ENCODE measurements at regions not wholly inside any gene's neighbourhood (a gene's known extent, or its start where the extent isn't known, plus 50 kb on each side); places are given as distances from the start of the nearest gene placed in this dataset.

DNA sequence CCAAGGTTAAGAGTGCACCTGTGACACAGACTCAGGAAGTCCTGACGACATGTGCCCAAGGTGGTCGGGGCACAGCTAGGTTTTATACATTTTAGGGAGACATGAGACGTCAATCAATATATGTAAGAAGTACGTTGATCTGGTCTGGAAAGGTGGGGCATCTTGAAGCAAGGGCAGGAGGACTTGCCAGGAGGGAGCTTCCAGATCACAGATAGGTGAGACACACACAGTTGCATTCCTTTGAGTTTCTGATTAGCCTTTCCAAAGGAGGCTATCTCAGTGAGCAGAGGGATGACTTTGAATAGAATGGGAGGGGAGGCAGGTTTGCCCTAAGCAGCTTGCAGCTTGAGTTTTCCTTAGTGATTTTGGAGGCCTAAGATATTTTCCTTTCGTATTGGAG lies 257.4 kb downstream of the CGGBP1 start:
- Histone ChIP-seq H2AK5ac (ENCODE audit: insufficient read length, low read length) (no peak overlapping the region), H3K14ac (ENCODE audit: insufficient read depth, low read length) (no peak overlapping the region), H2BK15ac (ENCODE audit: low read depth, low read length) (no peak overlapping the region), H3K79me1 (ENCODE audit: insufficient read depth, low read depth, low read length, poor library complexity, severe bottlenecking) (no peaks in the 10 kb centered on the region), H2BK12ac (ENCODE audit: insufficient read length, low read depth, low read length) (no peak overlapping the region), H3K79me2 (ENCODE audit: insufficient read depth, low read length) (no peaks in the 10 kb centered on the region), H2BK120ac (ENCODE audit: low read depth, low read length, poor library complexity, severe bottlenecking) (no peak overlapping the region), H4K8ac (replicated peaks; ENCODE audit: insufficient read length, low read depth, low read length) (no peak overlapping the region), H4K5ac (ENCODE audit: insufficient read length, low read depth, low read length) (no peak overlapping the region), H2BK5ac (ENCODE audit: insufficient read length, low read length) (no peak overlapping the region), H3K9ac (ENCODE audit: extremely low read depth, insufficient read length, low read length) (no peak overlapping the region), H3T11ph (ENCODE audit: low read length) (no peak overlapping the region), H3K18ac (ENCODE audit: insufficient read length, low read depth, low read length) (no peak overlapping the region), H3K56ac (ENCODE audit: insufficient read length, low read depth, low read length) (no peak overlapping the region), H3K27me3 (ENCODE audit: insufficient read depth, low read length) (no peaks in the 10 kb centered on the region), H3K9me3 (ENCODE audit: control insufficient read depth, low read depth, low read length) (no peaks in the 10 kb centered on the region), H3K4me2 (ENCODE audit: insufficient read depth, insufficient read length, low read length) (no peak overlapping the region), H4K91ac (ENCODE audit: insufficient read length, low read depth, low read length) (no peak overlapping the region), H3K27ac (ENCODE audit: insufficient read length, low read depth, low read length) (no peak overlapping the region), H2BK20ac (ENCODE audit: low read depth, low read length, poor library complexity, severe bottlenecking) (no peak overlapping the region), H3K23ac (ENCODE audit: insufficient read length, low read depth, low read length) (no peak overlapping the region), H3K4me1 (ENCODE audit: insufficient read depth, low read length) (no peaks in the 10 kb centered on the region), H3K23me2 (ENCODE audit: insufficient read length, low read depth, low read length, poor library complexity, severe bottlenecking) (no peaks in the 10 kb centered on the region), H4K20me1 (ENCODE audit: control insufficient read depth, insufficient read depth, insufficient read length) (no peaks in the 10 kb centered on the region), H3K4ac (ENCODE audit: low read depth, low read length) (no peak overlapping the region), H2AFZ (ENCODE audit: low read length) (no peak overlapping the region)
- Mint-ChIP-seq H3K36me3 (ENCODE audit: insufficient read depth in 1 of 3, low read depth in 3 of 3) (no peaks in the 10 kb centered on the region), H3K9me3 (no peaks in the 10 kb centered on the region), H3K4me1 (peaks cover 11 to 12% of the 10 kb centered on the region in 2 experiments), H3K27me3 (ENCODE audit: low read depth) (peaks cover under 1% of the 10 kb centered on the region; the same call in 1 of the 2 replicates), H3K27ac (peak overlapping the region in 1 of 3 experiments; percentile 40; a peak in 1 of 7 replicates), H3K4me3 (no peak overlapping the region)
- TF ChIP-seq, protein P1, sequence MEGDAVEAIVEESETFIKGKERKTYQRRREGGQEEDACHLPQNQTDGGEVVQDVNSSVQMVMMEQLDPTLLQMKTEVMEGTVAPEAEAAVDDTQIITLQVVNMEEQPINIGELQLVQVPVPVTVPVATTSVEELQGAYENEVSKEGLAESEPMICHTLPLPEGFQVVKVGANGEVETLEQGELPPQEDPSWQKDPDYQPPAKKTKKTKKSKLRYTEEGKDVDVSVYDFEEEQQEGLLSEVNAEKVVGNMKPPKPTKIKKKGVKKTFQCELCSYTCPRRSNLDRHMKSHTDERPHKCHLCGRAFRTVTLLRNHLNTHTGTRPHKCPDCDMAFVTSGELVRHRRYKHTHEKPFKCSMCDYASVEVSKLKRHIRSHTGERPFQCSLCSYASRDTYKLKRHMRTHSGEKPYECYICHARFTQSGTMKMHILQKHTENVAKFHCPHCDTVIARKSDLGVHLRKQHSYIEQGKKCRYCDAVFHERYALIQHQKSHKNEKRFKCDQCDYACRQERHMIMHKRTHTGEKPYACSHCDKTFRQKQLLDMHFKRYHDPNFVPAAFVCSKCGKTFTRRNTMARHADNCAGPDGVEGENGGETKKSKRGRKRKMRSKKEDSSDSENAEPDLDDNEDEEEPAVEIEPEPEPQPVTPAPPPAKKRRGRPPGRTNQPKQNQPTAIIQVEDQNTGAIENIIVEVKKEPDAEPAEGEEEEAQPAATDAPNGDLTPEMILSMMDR (conservative IDR thresholded peaks at IDR 0.05) = no peak
- DNase-seq = no peak
- no CpG with 5 or more reads among the region's 5 CpGs for WGBS (ENCODE audit: extremely low coverage, insufficient read length, low lambda C conversion rate)

Measured in H9 (cell line).